Liver (tissue), 8 donors: ENCODE measurements at regions not wholly inside any gene's neighbourhood (a gene's known extent, or its start where the extent isn't known, plus 50 kb on each side); places are given as distances from the start of the nearest gene placed in this dataset.

Experiments used
- DNase-seq: peaks from one replicate; pipeline ENCODE4 v3.0.0-alpha.2; 2017; ENCODE audit warnings: low spot score
- H3K27ac ChIP-seq, 2 donors: one replicate each; pipeline ENCODE4 v1.7.0; 2013; ENCODE audit warnings: inconsistent platforms in 2 of 2, low read length in 2 of 2, control low read depth in 1 of 2, low read depth in 1 of 2, mild to moderate bottlenecking in 1 of 2
- H3K27me3 ChIP-seq, 4 donors: one replicate each; pipeline versions ENCODE4 v1.6.1 to v1.7.0; 2013; ENCODE audit warnings: low read length in 3 of 4, inconsistent platforms in 1 of 4, mild to moderate bottlenecking in 1 of 4, moderate library complexity in 1 of 4; ENCODE audit not compliant: control insufficient read depth in 4 of 4, insufficient read depth in 4 of 4
- H3K36me3 ChIP-seq, 4 donors: one replicate each; pipeline versions ENCODE4 v1.6.1 to v1.7.0; 2013; ENCODE audit warnings: low read length in 3 of 4, mild to moderate bottlenecking in 3 of 4, low read depth in 1 of 4, moderate library complexity in 1 of 4; ENCODE audit not compliant: control insufficient read depth in 4 of 4, insufficient read depth in 3 of 4
- H3K4me1 ChIP-seq, 4 donors: one replicate each; pipeline versions ENCODE4 v1.6.1 to v1.7.0; 2013; ENCODE audit warnings: low read length in 3 of 4, mild to moderate bottlenecking in 3 of 4, moderate library complexity in 1 of 4; ENCODE audit not compliant: control insufficient read depth in 4 of 4, insufficient read depth in 4 of 4
- H3K4me3 ChIP-seq, 3 donors: one replicate each; pipeline versions ENCODE4 v1.6.1 to v1.7.0; 2013; ENCODE audit warnings: low read length in 3 of 3, control low read depth in 1 of 3, low read depth in 1 of 3, mild to moderate bottlenecking in 1 of 3
- H3K9ac ChIP-seq, 2 donors: one replicate each; pipeline ENCODE4 v1.7.0; 2013; ENCODE audit warnings: low read length in 2 of 2, mild to moderate bottlenecking in 2 of 2, moderate library complexity in 2 of 2, control low read depth in 1 of 2, low read depth in 1 of 2
- H3K9me3 ChIP-seq, 4 donors: one replicate each; pipeline versions ENCODE4 v1.6.1 to v1.7.0; 2013; ENCODE audit warnings: low read length in 3 of 4; ENCODE audit not compliant: control insufficient read depth in 4 of 4
- ATF3 ChIP-seq: IDR thresholded peaks from 2 replicates; pipeline ENCODE4 v1.6.1; 2016; ENCODE audit warnings: antibody characterized with exemption
- CTCF ChIP-seq: fragments of 150-350 bp; IDR thresholded peaks from 2 replicates; pipeline ENCODE4 v1.5.1; 2017; ENCODE audit warnings: improper control_type of control experiment, low read depth, low read length; ENCODE audit not compliant: missing input control
- EGR1 ChIP-seq, 2 donors: IDR thresholded peaks; 2 replicates each; pipeline ENCODE4 v1.6.1; 2016 to 2018; ENCODE audit warnings: antibody characterized with exemption in 2 of 2, low read depth in 2 of 2
- FOXA1 ChIP-seq: IDR thresholded peaks from 2 replicates; pipeline ENCODE4 v1.6.1; 2016; ENCODE audit warnings: antibody characterized with exemption
- FOXA2 ChIP-seq: IDR thresholded peaks from 2 replicates; pipeline ENCODE4 v1.6.1; 2016; ENCODE audit warnings: antibody characterized with exemption
- HNF4A ChIP-seq, 2 donors: conservative IDR thresholded peaks; 2 replicates each; pipeline ENCODE4 v1.6.1; 2016; ENCODE audit warnings: antibody characterized with exemption in 2 of 2, mild to moderate bottlenecking in 2 of 2
- HNF4G ChIP-seq: IDR thresholded peaks from 2 replicates; pipeline ENCODE4 v1.6.1; 2016; ENCODE audit warnings: antibody characterized with exemption
- JUND ChIP-seq, 2 donors: IDR thresholded peaks; 2 replicates each; pipeline ENCODE4 v1.6.1; 2016; ENCODE audit warnings: antibody characterized with exemption in 2 of 2
- MAX ChIP-seq: IDR thresholded peaks from 2 replicates; pipeline ENCODE4 v1.6.1; 2016; ENCODE audit warnings: antibody characterized with exemption
- NR2F2 ChIP-seq: IDR thresholded peaks from 2 replicates; pipeline ENCODE4 v1.6.1; 2016; ENCODE audit warnings: antibody characterized with exemption
- RAD21 ChIP-seq, 2 donors: IDR thresholded peaks; 2 replicates each; pipeline ENCODE4 v1.6.1; 2016; ENCODE audit warnings: antibody characterized with exemption in 2 of 2, mild to moderate bottlenecking in 2 of 2
- REST ChIP-seq: IDR thresholded peaks from 2 replicates; pipeline ENCODE4 v1.6.1; 2016; ENCODE audit warnings: antibody characterized with exemption, mild to moderate bottlenecking
- RXRA ChIP-seq, 2 donors: IDR thresholded peaks; 2 replicates each; pipeline ENCODE4 v1.6.1; 2017 to 2018; ENCODE audit warnings: antibody characterized with exemption in 2 of 2, mild to moderate bottlenecking in 1 of 2
- SP1 ChIP-seq: IDR thresholded peaks from 2 replicates; pipeline ENCODE4 v1.6.1; 2018; ENCODE audit warnings: antibody characterized with exemption, mild to moderate bottlenecking
- TAF1 ChIP-seq: conservative IDR thresholded peaks from 2 replicates; pipeline ENCODE4 v1.6.1; 2016; ENCODE audit warnings: antibody characterized with exemption, mild to moderate bottlenecking
- YY1 ChIP-seq: IDR thresholded peaks from 2 replicates; pipeline ENCODE4 v1.6.1; 2016; ENCODE audit warnings: antibody characterized with exemption, mild to moderate bottlenecking
- ZBTB33 ChIP-seq: IDR thresholded peaks from 2 replicates; pipeline ENCODE4 v1.6.1; 2016; ENCODE audit warnings: antibody characterized with exemption
- WGBS: extraction: QIAGEN DNeasy Blood & Tissue Kit; methylation state at CpG from one replicate; pipeline ENCODE4 v1.1.7; 2013; 5-methylcytosine and 5-hydroxymethylcytosine counted together
- donor health status: healthy.
- donor health status: healthy.
- donor health status: healthy.
- donor health status: healthy.
- donor health status: healthy.

- Histone ChIP-seq H3K27me3 (no peaks in the 10 kb centered on the region), H3K36me3 (no peaks in the 10 kb centered on the region), H3K4me3 (no peak overlapping the region), H3K4me1 (no peaks in the 10 kb centered on the region), H3K9ac (no peak overlapping the region), H3K27ac (no peak overlapping the region), H3K9me3 (no peaks in the 10 kb centered on the region)
- DNase-seq: no peak
- WGBS: 78% methylated on average over 3 of the region's 3 CpGs
- TF ChIP-seq ATF3 (no peak), ZBTB33 (no peak), FOXA1 (no peak), TAF1 (no peak), MAX (no peak), FOXA2 (no peak), YY1 (no peak), REST (no peak), SP1 (no peak), HNF4G (no peak), CTCF (no peak), RAD21 (IDR thresholded peaks at IDR 0.05) (no peak)
Measured at GRCh38 chr1:82264802-82265201, 464.1 kb downstream of the ADGRL2 start.

GRCh38 chr1:82263396-82263795 is 462.7 kb downstream of the ADGRL2 start:
- Histone ChIP-seq H3K4me3 (no peak overlapping the region), H3K27ac (no peak overlapping the region), H3K4me1 (no peaks in the 10 kb centered on the region), H3K9me3 (no peaks in the 10 kb centered on the region), H3K27me3 (no peaks in the 10 kb centered on the region), H3K36me3 (no peaks in the 10 kb centered on the region), H3K9ac (no peak overlapping the region)
- DNase-seq: no peak
- TF ChIP-seq JUND (IDR thresholded peaks at IDR 0.05): no peak
- no peak for TF ChIP-seq SP1
- TF ChIP-seq REST: no peak
- no peak for TF ChIP-seq HNF4A (conservative IDR thresholded peaks at IDR 0.05)
- TF ChIP-seq HNF4G: no peak
- TF ChIP-seq NR2F2: no peak
- TF ChIP-seq EGR1 (IDR thresholded peaks at IDR 0.05; ENCODE audit: low read depth in 2 of 2): no peak
- TF ChIP-seq YY1: no peak
- TF ChIP-seq FOXA1: no peak
- no peak for TF ChIP-seq CTCF
- no peak for TF ChIP-seq MAX
- no peak for TF ChIP-seq ATF3
- no peak for TF ChIP-seq RXRA (IDR thresholded peaks at IDR 0.05)
- WGBS: 55% methylated on average over 1 of the region's 1 CpG
